Trophoblast cell (in vitro differentiated cells and primary cell): ENCODE measurements at regions not wholly inside any gene's neighbourhood (a gene's known extent, or its start where the extent isn't known, plus 50 kb on each side); places are given as distances from the start of the nearest gene placed in this dataset.

ENCODE experiments used
- DNase-seq, 2 donors: peaks; one replicate each; pipeline ENCODE4 v3.0.0-alpha.2; 2016
- H2AFZ ChIP-seq: 2 replicates; pipeline ENCODE4 v1.6.1; 2013; ENCODE audit warnings: low read length, moderate library complexity, mild to moderate bottlenecking; ENCODE audit not compliant: insufficient read depth, poor library complexity
- H2AK5ac ChIP-seq: 2 replicates; pipeline ENCODE4 v1.6.1; 2013; ENCODE audit warnings: mild to moderate bottlenecking, low read length
- H2BK120ac ChIP-seq: 2 replicates; pipeline ENCODE4 v1.6.1; 2013; ENCODE audit warnings: low read length, mild to moderate bottlenecking, moderate library complexity; ENCODE audit not compliant: insufficient read depth, poor library complexity
- H2BK12ac ChIP-seq: 2 replicates; pipeline ENCODE4 v1.6.1; 2013; ENCODE audit warnings: mild to moderate bottlenecking, low read length, moderate library complexity
- H2BK5ac ChIP-seq: 2 replicates; pipeline ENCODE4 v1.6.1; 2013; ENCODE audit warnings: low read length, low read depth, moderate library complexity, mild to moderate bottlenecking; ENCODE audit not compliant: poor library complexity
- H3K14ac ChIP-seq: 2 replicates; pipeline ENCODE4 v1.6.1; 2013; ENCODE audit warnings: mild to moderate bottlenecking, low read length
- H3K18ac ChIP-seq: 2 replicates; pipeline ENCODE4 v1.6.1; 2013; ENCODE audit warnings: mild to moderate bottlenecking, low read length
- H3K23ac ChIP-seq: 2 replicates; pipeline ENCODE4 v1.6.1; 2013; ENCODE audit warnings: low read length
- H3K27ac ChIP-seq: 2 replicates; pipeline ENCODE4 v1.5.1; 2013; ENCODE audit warnings: low read depth, mild to moderate bottlenecking, inconsistent platforms, low read length, moderate library complexity
- H3K27me3 ChIP-seq: 2 replicates; pipeline ENCODE4 v1.6.1; 2013; ENCODE audit warnings: inconsistent platforms, mild to moderate bottlenecking, low read length, moderate library complexity; ENCODE audit not compliant: insufficient read depth
- H3K36me3 ChIP-seq, 2 experiments: 1 replicate in 1 of 2; 2 replicates in 1 of 2; pipeline ENCODE4 v1.6.1; 2013; ENCODE audit warnings: low read length in 2 of 2, mild to moderate bottlenecking in 2 of 2, moderate library complexity in 1 of 2; ENCODE audit not compliant: insufficient read depth in 2 of 2, control insufficient read depth in 1 of 2
- H3K4ac ChIP-seq: 2 replicates; pipeline ENCODE4 v1.6.1; 2013; ENCODE audit warnings: low read depth, mild to moderate bottlenecking, low read length, moderate library complexity
- H3K4me1 ChIP-seq, 2 experiments: 1 replicate in 1 of 2; 2 replicates in 1 of 2; pipeline ENCODE4 v1.6.1; 2013; ENCODE audit warnings: low read length in 2 of 2, mild to moderate bottlenecking in 2 of 2, moderate library complexity in 1 of 2; ENCODE audit not compliant: insufficient read depth in 2 of 2, control insufficient read depth in 1 of 2
- H3K4me2 ChIP-seq: 2 replicates; pipeline ENCODE4 v1.6.1; 2013; ENCODE audit warnings: inconsistent platforms, mild to moderate bottlenecking, low read length, moderate library complexity
- H3K4me3 ChIP-seq: 2 replicates; pipeline ENCODE4 v1.5.1; 2013; ENCODE audit warnings: mild to moderate bottlenecking, low read depth, low read length, inconsistent platforms
- H3K79me1 ChIP-seq: one replicate; pipeline ENCODE4 v1.6.1; 2013; ENCODE audit warnings: low read length
- H3K79me2 ChIP-seq: 2 replicates; pipeline ENCODE4 v1.6.1; 2013; ENCODE audit warnings: low read length, mild to moderate bottlenecking; ENCODE audit not compliant: control insufficient read depth, insufficient read depth, poor library complexity
- H3K9ac ChIP-seq: 2 replicates; pipeline ENCODE4 v1.6.1; 2013; ENCODE audit warnings: mild to moderate bottlenecking, low read length
- H3K9me3 ChIP-seq: 2 replicates; pipeline ENCODE4 v1.6.1; 2013; ENCODE audit warnings: low read depth, mild to moderate bottlenecking, control low read depth, inconsistent platforms, low read length; ENCODE audit not compliant: insufficient read depth
- H4K12ac ChIP-seq: 2 replicates; pipeline ENCODE4 v1.6.1; 2013; ENCODE audit warnings: low read depth, mild to moderate bottlenecking, low read length, moderate library complexity
- H4K8ac ChIP-seq: 2 replicates; pipeline ENCODE4 v1.6.1; 2013; ENCODE audit warnings: low read depth, mild to moderate bottlenecking, low read length, moderate library complexity
- H4K91ac ChIP-seq: one replicate; pipeline ENCODE4 v1.6.1; 2013; ENCODE audit warnings: low read depth, mild to moderate bottlenecking, low read length, moderate library complexity
- WGBS: extraction: QIAGEN DNeasy Blood & Tissue Kit; methylation state at CpG from one replicate; pipeline ENCODE4 v1.1.7; 2013; ENCODE audit warnings: missing lambda C conversion rate; ENCODE audit not compliant: insufficient read length, insufficient coverage; ENCODE audit errors: extremely low coverage; 5-methylcytosine and 5-hydroxymethylcytosine counted together

DNA sequence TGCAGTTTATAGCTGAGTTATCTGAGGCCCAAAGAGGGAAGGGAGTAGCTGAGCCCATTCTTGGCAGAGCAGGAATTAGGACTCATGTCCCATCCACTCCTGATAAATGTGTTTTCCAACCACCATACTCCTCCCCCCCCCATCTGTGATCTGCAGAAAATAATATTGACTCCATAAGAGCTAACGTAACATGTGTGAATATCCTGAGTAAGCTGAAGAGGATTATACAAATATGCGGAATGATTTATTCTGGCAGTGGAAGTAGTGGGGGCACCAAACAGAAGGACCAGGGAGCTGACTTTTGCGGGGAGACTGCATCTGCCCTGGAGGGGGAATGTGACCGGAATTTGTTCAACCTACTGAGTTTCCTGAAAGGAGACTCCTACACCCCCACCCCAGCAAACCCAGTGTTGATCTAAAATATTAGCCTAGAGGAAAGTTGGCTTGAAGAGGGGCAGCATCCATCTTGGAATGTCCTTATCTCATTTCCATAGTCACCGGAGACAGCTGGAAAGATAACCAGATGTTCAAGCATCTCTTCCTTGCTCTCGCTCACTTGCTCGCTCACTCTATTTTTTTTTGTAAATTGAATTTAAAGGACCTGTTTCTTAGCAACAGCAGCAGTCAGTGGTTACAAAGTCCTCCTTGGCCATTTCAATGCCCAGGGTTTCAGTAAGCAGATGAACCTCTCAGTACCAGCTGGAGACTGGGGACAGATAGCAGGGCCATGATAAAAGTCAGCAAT is 114.7 kb downstream of the RPS24 start:
- no peak overlapping the region for H4K91ac ChIP-seq

DNA sequence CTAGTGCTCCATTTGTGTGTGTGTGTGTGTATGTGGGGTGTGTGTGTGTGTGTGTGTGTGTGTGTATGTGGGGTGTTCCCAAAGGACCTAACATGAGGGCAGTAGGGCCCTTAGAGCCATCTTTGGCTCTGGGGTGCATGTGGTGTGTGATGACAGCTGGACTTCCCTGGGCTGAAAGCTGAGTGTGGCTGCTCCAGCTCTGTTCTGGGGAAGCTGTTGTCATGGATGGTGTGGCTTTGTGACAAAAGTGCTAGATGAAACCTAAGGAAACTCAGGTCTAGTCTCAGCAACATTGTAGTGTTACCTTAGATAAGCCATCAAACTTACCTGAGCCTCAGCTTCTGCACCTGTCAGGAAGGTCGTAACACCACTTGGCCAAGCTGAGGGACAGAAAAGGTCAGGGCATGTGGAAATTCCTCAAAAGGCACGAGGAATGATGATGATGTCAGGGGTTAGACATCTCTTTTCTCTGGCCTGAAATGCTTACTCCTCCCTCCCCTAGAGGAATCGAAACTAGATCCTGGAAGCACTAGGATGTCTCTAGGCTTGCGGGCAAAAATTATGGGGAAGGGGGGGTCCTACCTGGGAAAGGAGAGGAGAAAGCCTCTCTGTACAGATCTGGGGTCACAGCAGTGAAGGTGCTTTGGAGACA is 115.4 kb downstream of the RPS24 start:
- Histone ChIP-seq H4K91ac (no peak overlapping the region), H3K9me3 (peaks cover 4% of the 10 kb centered on the region), H4K8ac (no peak overlapping the region), H3K4me2 (no peak overlapping the region), H2BK5ac (no peak overlapping the region), H3K18ac (no peak overlapping the region), H3K79me1 (no peaks in the 10 kb centered on the region), H3K36me3 (no peaks in the 10 kb centered on the region), H2BK120ac (no peak overlapping the region), H4K12ac (no peak overlapping the region), H2AFZ (no peak overlapping the region), H3K9ac (no peak overlapping the region), H3K27ac (no peak overlapping the region), H3K23ac (no peak overlapping the region), H3K4me3 (peak overlapping the region; percentile 7), H2BK12ac (no peak overlapping the region), H2AK5ac (no peak overlapping the region), H3K4me1 (peaks cover 0 to 4% of the 10 kb centered on the region in 2 experiments), H3K14ac (no peak overlapping the region), H3K27me3 (no peaks in the 10 kb centered on the region), H3K79me2 (no peaks in the 10 kb centered on the region), H3K4ac (no peak overlapping the region)
- peak; percentile 39 to 71 for DNase-seq
- WGBS, result no CpG with 5 or more reads among the region's 4 CpGs

More for the DNA sequence above, 114.7 kb downstream of the RPS24 start:
- Histone ChIP-seq H3K4ac (no peak overlapping the region), H2BK5ac (no peak overlapping the region), H3K79me2 (no peaks in the 10 kb centered on the region), H3K79me1 (no peaks in the 10 kb centered on the region), H2BK120ac (no peak overlapping the region), H4K8ac (no peak overlapping the region), H3K14ac (no peak overlapping the region), H3K9me3 (peaks cover 6% of the 10 kb centered on the region), H2BK12ac (no peak overlapping the region), H3K36me3 (no peaks in the 10 kb centered on the region), H2AK5ac (no peak overlapping the region), H3K4me2 (no peak overlapping the region), H4K12ac (no peak overlapping the region), H3K18ac (no peak overlapping the region), H2AFZ (no peak overlapping the region), H3K4me3 (peak overlapping the region; percentile 7), H3K9ac (no peak overlapping the region), H3K27me3 (no peaks in the 10 kb centered on the region), H3K27ac (no peak overlapping the region), H3K23ac (no peak overlapping the region), H3K4me1 (peaks cover 0 to 4% of the 10 kb centered on the region in 2 experiments)
- DNase-seq, result no peak
- WGBS, result no CpG with 5 or more reads among the region's 7 CpGs

DNA sequence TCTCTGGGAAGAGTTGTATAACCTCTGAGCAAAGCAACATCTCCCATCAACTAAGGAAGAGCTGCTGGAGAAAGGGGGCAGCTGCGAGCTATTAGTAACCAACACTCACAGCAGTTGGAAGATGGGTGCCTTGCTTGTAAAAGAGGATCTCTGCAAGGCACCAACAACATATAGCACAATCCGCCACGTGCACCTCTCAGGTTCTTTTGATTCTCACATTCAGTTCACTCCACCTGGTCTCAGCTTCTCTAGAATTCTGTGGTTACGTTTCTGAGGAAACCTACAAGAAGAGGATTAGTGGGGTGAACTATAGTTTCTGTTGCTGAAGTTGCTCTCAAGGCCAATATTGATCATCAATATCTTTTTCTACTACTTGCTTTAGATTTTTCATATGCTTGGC is 117.1 kb downstream of the RPS24 start:
- Histone ChIP-seq H2BK120ac (no peak overlapping the region), H3K4me1 (peaks cover 0 to 4% of the 10 kb centered on the region in 2 experiments), H3K14ac (no peak overlapping the region), H3K27ac (no peak overlapping the region), H4K8ac (no peak overlapping the region), H4K12ac (no peak overlapping the region), H3K27me3 (no peaks in the 10 kb centered on the region), H4K91ac (no peak overlapping the region), H2AK5ac (no peak overlapping the region), H3K9me3 (no peaks in the 10 kb centered on the region), H2BK12ac (no peak overlapping the region), H3K4me3 (no peak overlapping the region), H2BK5ac (no peak overlapping the region), H3K9ac (no peak overlapping the region), H3K18ac (no peak overlapping the region), H2AFZ (no peak overlapping the region), H3K36me3 (no peaks in the 10 kb centered on the region), H3K4me2 (no peak overlapping the region), H3K79me2 (no peaks in the 10 kb centered on the region), H3K23ac (no peak overlapping the region), H3K4ac (no peak overlapping the region), H3K79me1 (no peaks in the 10 kb centered on the region)
- no CpG with 5 or more reads among the region's 4 CpGs for WGBS
- DNase-seq, result no peak

DNA sequence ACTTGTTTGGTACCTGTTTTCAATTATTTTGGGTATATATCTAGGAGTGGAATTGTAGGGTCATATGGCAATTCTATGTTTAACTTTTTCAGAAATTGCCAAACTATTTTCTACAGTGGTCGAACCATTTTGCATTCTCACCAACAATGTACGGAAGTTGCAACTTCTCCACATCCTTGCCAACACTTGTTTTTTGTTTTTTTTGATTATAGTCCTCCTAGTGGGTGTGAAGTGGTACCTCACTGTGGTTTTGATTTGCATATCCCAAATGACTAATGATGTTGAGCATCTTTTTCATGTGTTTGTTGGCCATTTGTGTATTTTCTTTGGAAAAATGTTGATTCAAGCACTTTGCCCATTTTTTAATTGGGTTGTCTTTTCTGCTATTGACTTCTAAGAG is 122.1 kb downstream of the RPS24 start:
- no peak overlapping the region for H2BK12ac ChIP-seq
- WGBS, result no CpG with 5 or more reads among the region's 2 CpGs
- H3K18ac ChIP-seq, result no peak overlapping the region
- H2AK5ac ChIP-seq, result no peak overlapping the region
- no peak overlapping the region for H3K4me2 ChIP-seq
- H3K4me1 ChIP-seq, result no peaks in the 10 kb centered on the region
- no peak overlapping the region for H3K4ac ChIP-seq
- no peaks in the 10 kb centered on the region for H3K36me3 ChIP-seq
- no peak overlapping the region for H2AFZ ChIP-seq
- H3K9ac ChIP-seq, result no peak overlapping the region
- DNase-seq, result no peak
- H3K9me3 ChIP-seq, result no peaks in the 10 kb centered on the region
- no peak overlapping the region for H4K91ac ChIP-seq
- H4K12ac ChIP-seq, result no peak overlapping the region
- no peak overlapping the region for H4K8ac ChIP-seq
- H3K79me2 ChIP-seq, result no peaks in the 10 kb centered on the region
- no peak overlapping the region for H2BK5ac ChIP-seq
- H3K23ac ChIP-seq, result no peak overlapping the region
- H3K79me1 ChIP-seq, result no peaks in the 10 kb centered on the region
- no peak overlapping the region for H3K4me3 ChIP-seq
- H3K27ac ChIP-seq, result no peak overlapping the region
- H3K14ac ChIP-seq, result no peak overlapping the region
- H3K27me3 ChIP-seq, result no peaks in the 10 kb centered on the region
- no peak overlapping the region for H2BK120ac ChIP-seq
